ENCODE measurements at regions not wholly inside any gene's neighbourhood (a gene's known extent, or its start where the extent isn't known, plus 50 kb on each side); places are given as distances from the start of the nearest gene placed in this dataset.

DNA sequence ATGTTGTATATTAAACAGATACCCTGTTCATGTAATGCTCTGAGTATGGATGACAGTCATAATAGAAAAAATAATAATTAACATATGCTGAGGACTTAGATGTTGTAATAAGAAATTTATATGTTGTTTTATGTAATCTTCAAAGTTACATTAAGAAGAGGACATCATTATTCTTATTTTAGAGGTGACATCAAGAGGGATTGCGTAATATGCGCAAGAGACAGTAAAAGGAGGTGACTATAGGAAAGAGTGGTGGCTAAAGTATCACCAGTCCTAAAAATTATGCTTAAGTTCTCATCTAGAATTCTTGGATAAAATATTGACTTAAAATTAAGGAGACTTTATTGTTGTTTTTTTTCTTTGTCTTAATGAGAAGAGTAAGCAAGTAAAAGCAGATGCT lies 323.9 kb downstream of the KCNC2 start:
- ChIA-PET CTCF (no interaction called here), POLR2A (no interaction called here)
- Mint-ChIP-seq H3K27me3 (no peaks in the 10 kb centered on the region), H3K36me3 (ENCODE audit: low read depth) (no peaks in the 10 kb centered on the region), H3K9me3 (no peaks in the 10 kb centered on the region), H3K27ac (no peak overlapping the region), H3K4me1 (no peaks in the 10 kb centered on the region), H3K4me3 (no peak overlapping the region)
- DNase-seq = no peak

DNA sequence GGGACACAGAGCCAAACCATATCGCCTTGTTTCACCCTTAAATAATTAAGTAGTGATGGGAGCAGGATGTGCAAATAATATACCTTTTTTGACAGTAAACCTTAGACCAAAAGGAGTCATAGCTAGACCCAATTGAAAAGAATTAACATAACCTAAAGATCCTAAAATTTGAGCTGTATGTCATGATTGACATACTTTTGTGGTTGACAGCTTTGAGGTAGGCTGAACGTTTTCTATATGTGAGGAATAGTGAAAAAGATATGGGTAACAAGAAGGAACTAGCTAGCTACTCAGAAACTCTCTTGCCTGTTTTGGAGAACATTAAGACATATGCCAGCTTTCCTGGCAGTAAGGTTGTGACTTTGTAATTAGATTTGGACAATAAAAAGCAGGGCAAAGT lies 320.6 kb downstream of the KCNC2 start:
- POLR2A ChIA-PET = no interaction called here
- CTCF ChIA-PET = interaction anchor here (1.7 kb wide), 1 partner anchor 11 kb away, joined by 4 read pairs; no protein-coding TSS in a partner anchor
- H3K9me3 Mint-ChIP-seq = no peaks in the 10 kb centered on the region
- H3K27ac Mint-ChIP-seq = no peak overlapping the region
- H3K27me3 Mint-ChIP-seq = no peaks in the 10 kb centered on the region
- H3K36me3 Mint-ChIP-seq (ENCODE audit: low read depth) = no peaks in the 10 kb centered on the region
- no peak overlapping the region for H3K4me3 Mint-ChIP-seq
- no peak for DNase-seq
- no peaks in the 10 kb centered on the region for H3K4me1 Mint-ChIP-seq

DNA sequence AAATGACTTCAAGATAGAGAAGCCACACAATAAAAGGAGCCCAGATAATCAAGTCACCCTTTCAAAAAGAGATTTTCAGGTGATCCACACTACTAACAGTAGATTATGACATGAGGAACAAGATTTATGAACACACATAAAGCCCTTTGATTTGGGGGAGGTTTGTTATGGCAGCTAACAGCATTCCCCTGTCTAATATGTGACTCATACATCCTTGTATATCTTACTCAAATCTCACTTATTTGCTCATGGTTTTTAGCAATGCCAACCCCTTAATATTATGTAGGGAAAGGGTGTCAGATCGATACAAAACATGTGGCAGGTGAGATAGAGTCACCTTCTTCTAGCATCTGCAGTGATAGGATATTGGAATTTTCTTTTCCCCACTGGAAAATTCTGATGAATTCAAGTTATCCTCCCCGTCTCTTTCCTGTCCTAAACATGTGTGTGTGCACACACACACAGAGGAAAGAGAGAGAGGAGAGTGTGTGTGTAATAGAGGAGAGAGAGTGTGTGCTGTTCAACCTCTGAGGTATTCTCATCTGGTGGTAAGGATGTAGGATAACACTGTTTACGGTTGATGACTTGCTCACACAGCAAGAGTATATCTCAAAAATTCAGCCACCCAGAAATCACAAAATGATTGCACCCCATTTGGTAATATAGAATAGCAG lies 319.9 kb downstream of the KCNC2 start:
- CTCF ChIA-PET = interaction anchor here (1.7 kb wide), 1 partner anchor 10 kb away, joined by 4 read pairs; no protein-coding TSS in a partner anchor
- Mint-ChIP-seq H3K27ac (no peak overlapping the region), H3K27me3 (no peaks in the 10 kb centered on the region), H3K9me3 (no peaks in the 10 kb centered on the region), H3K4me3 (no peak overlapping the region), H3K4me1 (no peaks in the 10 kb centered on the region), H3K36me3 (ENCODE audit: low read depth) (no peaks in the 10 kb centered on the region)
- DNase-seq = no peak
- POLR2A ChIA-PET = no interaction called here

DNA sequence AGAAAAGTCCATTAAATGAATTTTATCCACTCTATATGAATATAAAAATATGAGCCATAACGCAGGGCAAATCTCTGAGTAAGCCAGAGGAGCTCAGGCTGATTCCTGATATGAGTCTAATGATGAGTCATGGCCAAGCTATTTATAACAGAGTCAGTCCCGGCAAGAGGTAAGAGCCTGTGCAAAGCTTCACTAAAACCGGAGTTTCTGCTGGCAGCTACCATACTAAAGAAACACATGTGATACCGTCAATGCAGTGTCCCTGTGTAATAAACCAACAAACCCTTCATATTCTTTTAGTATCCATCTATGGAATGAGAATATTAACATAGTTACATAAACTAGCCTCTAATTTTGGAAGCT lies 319.4 kb downstream of the KCNC2 start:
- no peak overlapping the region for H3K27ac Mint-ChIP-seq
- H3K36me3 Mint-ChIP-seq (ENCODE audit: low read depth) = no peaks in the 10 kb centered on the region
- DNase-seq = no peak

DNA sequence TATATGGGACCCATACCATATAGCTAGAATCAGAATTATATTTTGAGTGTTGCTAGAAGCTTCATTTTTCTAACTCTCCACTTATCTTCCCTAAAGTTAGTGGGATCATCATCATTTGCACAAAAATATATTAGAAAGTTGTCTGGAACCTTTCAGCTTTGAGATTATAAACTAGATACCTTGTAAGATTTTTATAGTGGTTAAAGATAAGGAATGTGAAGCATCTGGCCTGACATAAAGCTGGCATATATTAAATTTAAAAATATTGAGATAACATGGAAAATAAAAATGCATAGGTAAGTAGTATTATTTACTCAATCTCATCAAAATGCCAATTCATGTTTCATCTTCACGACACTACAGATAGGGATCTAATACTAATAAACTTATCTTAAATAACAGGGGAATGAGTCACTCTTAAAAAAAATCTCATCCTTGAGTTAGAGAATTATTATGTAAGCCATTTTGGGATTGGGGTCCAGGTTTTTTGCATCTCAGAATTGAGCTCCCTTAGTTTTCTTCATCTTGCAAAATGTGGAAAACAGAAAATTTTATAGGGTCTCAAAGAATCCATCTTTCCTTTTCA lies 318.5 kb downstream of the KCNC2 start:
- POLR2A ChIA-PET = no interaction called here
- H3K27ac Mint-ChIP-seq = no peak overlapping the region
- H3K4me3 Mint-ChIP-seq = no peak overlapping the region

More for the DNA sequence above, 319.4 kb downstream of the KCNC2 start:
- Mint-ChIP-seq H3K27me3 (no peaks in the 10 kb centered on the region), H3K4me1 (no peaks in the 10 kb centered on the region), H3K9me3 (no peaks in the 10 kb centered on the region), H3K4me3 (no peak overlapping the region)
- ChIA-PET POLR2A (no interaction called here), CTCF (interaction anchor here (1.7 kb wide), 1 partner anchor 10 kb away, joined by 4 read pairs; no protein-coding TSS in a partner anchor)

DNA sequence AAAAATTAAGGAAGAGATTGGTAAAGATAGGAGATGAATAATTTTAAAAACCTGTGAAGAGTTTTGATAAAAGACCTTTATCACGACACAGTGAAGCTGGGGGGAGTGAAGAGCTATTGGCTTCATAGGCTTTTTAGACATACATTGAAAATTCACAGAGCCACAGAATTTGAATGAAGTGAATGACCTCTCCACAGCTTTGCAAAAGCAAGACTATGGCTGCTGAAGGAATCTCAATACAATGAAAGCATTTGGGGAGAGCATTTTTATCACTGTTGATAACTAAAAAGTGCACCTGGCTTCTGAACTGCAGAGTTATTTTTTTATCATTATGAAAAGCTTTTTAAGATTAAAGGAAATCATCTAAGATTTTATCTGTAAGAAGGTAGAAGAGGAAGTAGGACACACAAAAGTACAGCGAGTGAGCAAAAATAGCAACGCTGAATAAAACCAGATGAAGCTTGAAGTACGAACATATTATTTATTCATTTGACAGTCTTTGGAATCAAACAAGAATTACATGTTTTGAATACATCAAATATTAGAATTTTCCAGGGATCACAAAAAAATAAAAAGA lies 317.5 kb downstream of the KCNC2 start:
- Mint-ChIP-seq H3K4me3 (no peak overlapping the region), H3K27me3 (no peaks in the 10 kb centered on the region), H3K27ac (peak overlapping the region; percentile 31), H3K4me1 (no peaks in the 10 kb centered on the region), H3K9me3 (no peaks in the 10 kb centered on the region), H3K36me3 (ENCODE audit: low read depth) (no peaks in the 10 kb centered on the region)
- DNase-seq = no peak
- ChIA-PET POLR2A (no interaction called here), CTCF (no interaction called here)

More for the DNA sequence above, 318.5 kb downstream of the KCNC2 start:
- CTCF ChIA-PET = interaction anchor here (0.7 kb wide), 1 partner anchor 11 kb away, joined by 3 read pairs; no protein-coding TSS in a partner anchor
- no peaks in the 10 kb centered on the region for H3K36me3 Mint-ChIP-seq (ENCODE audit: low read depth)
- DNase-seq = no peak
- H3K27me3 Mint-ChIP-seq = no peaks in the 10 kb centered on the region
- H3K4me1 Mint-ChIP-seq = no peaks in the 10 kb centered on the region
- H3K9me3 Mint-ChIP-seq = no peaks in the 10 kb centered on the region

DNA sequence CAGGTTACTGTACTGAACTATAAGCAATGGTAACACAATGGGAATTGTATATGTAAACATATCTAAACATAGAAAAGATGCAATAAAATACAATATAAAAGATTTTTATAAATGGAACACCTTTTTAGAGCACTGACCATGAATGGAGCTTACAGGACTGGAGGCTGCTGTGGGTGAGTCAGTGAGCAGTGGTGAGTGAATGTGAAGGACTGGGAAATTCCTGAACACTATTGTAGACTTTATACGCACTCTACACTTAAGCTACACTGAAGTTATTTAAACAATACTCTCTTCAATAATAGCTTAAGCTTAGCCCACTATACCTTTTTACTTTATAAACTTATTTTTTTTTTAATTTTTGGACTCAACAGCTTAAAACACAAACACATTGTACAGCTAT lies 313.5 kb downstream of the KCNC2 start:
- H3K4me1 Mint-ChIP-seq = peaks cover 19% of the 10 kb centered on the region
- H3K27ac Mint-ChIP-seq = no peak overlapping the region
- H3K27me3 Mint-ChIP-seq = no peaks in the 10 kb centered on the region
- no peak overlapping the region for H3K4me3 Mint-ChIP-seq
- ChIA-PET CTCF (no interaction called here), POLR2A (no interaction called here)
- no peaks in the 10 kb centered on the region for H3K9me3 Mint-ChIP-seq
- H3K36me3 Mint-ChIP-seq (ENCODE audit: low read depth) = no peaks in the 10 kb centered on the region
- no peak for DNase-seq

DNA sequence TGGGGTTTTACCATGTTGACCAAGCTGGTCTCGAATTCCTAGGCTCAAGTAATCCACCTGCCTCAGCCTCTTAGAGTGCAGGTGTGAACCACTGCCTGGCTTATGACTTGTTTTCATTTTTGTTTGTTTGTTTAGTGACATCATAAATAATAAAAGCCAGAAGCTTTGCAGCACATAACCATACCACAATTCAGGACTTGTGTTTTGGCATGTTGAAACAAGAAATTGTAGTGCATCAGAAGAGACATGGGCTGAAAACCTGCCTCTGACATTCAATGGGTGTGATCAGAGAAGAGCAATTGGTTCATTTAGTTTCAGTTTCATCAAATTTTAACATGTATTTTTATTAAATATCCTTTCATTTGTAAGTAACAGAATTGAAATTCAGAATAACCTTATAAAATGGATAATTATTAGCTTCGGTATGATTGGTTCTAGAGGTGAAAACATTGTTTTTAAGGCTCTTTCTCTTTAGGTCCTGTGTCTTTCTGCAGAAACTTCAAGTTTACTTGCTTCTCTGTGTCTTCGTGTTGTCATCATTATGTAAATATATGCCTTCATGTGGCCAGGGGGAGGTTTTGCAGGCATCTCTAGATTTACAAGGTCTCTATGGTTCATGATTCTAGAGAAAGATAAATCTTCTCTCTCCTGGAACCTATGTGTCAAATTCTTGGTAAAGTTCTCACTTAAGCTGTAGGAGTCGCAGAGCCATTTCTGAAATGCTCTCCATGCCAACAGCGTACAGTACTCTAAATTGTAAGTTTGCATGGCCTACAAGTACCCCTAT lies 312.0 kb downstream of the KCNC2 start:
- peak; percentile 15 for DNase-seq
- H3K27ac Mint-ChIP-seq = peak overlapping the region; percentile 52
- no peaks in the 10 kb centered on the region for H3K27me3 Mint-ChIP-seq
- no peaks in the 10 kb centered on the region for H3K9me3 Mint-ChIP-seq
- peaks cover 19% of the 10 kb centered on the region for H3K4me1 Mint-ChIP-seq
- POLR2A ChIA-PET = no interaction called here
- H3K4me3 Mint-ChIP-seq = peak overlapping the region; percentile 43
- H3K36me3 Mint-ChIP-seq (ENCODE audit: low read depth) = no peaks in the 10 kb centered on the region
- CTCF ChIA-PET = no interaction called here

DNA sequence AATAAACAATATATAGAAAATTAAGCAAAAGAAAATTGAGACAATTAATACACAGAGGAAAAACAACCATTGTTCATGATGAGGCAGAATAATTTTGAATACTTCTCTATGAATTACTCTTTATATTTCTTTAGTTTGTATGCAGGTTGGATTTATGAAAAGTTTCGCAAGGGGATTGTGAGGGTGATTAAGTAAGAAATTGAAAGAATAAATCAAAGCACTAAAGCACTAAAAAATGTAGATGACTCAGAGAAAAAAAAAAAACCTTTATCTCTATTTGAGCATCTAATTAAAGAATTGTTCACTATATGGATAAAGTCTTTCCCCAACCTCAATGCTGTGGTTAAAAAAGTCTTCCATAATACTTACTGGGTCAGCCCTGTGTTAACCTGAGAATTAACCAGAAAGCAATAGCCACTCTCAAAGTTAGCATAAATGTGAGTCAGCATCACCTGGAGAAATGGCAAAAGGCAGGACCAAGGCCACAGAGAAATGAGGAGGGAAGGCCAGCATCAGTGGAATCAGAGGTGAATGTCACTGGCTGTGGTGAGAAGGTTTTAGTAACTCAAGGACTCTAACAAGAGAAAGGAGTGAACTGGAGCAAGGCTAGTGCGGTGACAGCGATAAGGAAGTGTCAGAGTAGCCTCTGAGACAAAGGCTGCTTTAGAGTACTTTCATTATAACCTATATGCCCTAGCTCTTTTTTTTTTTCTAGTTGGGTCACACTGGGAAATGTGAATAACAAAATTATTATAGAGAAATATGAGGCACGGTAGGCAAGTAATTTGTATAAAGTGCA lies 310.4 kb downstream of the KCNC2 start:
- ChIA-PET CTCF (interaction anchor here (1.1 kb wide), 1 partner anchor 10 kb away, joined by 4 read pairs; no protein-coding TSS in a partner anchor), POLR2A (no interaction called here)
- Mint-ChIP-seq H3K9me3 (no peaks in the 10 kb centered on the region), H3K27ac (no peak overlapping the region), H3K4me1 (peaks cover 19% of the 10 kb centered on the region), H3K36me3 (ENCODE audit: low read depth) (no peaks in the 10 kb centered on the region), H3K4me3 (no peak overlapping the region), H3K27me3 (no peaks in the 10 kb centered on the region)
- no peak for DNase-seq

DNA sequence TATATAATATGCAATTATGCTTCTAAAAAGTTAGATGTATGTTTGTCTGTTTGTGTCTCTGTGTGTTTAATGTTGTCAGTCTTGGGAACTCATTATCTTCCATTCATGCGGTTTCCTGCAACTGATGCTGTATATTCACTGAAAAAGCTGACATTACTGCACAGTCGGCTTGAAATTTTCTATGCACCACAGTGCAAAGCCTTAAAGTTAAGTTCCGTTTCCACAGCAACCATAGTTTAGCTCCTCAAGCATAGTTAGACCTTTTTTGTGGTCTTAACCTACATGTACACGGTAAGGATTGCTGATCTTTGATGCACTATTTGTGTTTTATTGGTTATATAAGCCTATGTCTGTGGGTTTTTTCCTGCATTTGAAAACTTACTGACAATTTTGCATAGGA lies 309.4 kb downstream of the KCNC2 start:
- Mint-ChIP-seq H3K4me1 (peaks cover 19% of the 10 kb centered on the region), H3K27ac (no peak overlapping the region), H3K27me3 (no peaks in the 10 kb centered on the region), H3K9me3 (no peaks in the 10 kb centered on the region), H3K4me3 (no peak overlapping the region), H3K36me3 (ENCODE audit: low read depth) (no peaks in the 10 kb centered on the region)
- DNase-seq = peak; percentile 12
- POLR2A ChIA-PET = no interaction called here
- CTCF ChIA-PET = interaction anchor here (1.1 kb wide), 1 partner anchor 11 kb away, joined by 4 read pairs; no protein-coding TSS in a partner anchor

DNA sequence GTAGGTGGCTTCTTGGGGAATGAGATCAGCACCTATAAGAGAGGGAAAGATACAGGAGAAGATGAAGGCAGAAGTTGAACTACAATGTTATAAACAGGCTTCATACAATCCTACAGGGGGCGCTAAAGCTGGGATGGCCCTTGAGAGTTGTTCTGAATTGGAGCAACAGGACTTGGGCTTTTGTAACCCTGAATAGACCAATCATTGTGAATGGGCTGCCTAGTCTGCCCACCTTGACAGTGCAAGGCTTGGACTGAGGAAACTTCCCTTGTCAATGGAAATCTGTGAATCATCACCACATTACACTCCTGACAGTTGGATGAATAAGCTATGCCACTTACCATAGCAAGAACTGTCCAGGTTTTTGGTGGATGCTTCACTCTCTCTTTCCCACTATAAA lies 306.1 kb downstream of the KCNC2 start:
- H3K27me3 Mint-ChIP-seq = no peaks in the 10 kb centered on the region
- ChIA-PET CTCF (no interaction called here), POLR2A (no interaction called here)
- no peaks in the 10 kb centered on the region for H3K36me3 Mint-ChIP-seq (ENCODE audit: low read depth)
- H3K9me3 Mint-ChIP-seq = no peaks in the 10 kb centered on the region
- no peak overlapping the region for H3K27ac Mint-ChIP-seq
- H3K4me3 Mint-ChIP-seq = no peak overlapping the region
- DNase-seq = no peak
- peaks cover 13% of the 10 kb centered on the region for H3K4me1 Mint-ChIP-seq

DNA sequence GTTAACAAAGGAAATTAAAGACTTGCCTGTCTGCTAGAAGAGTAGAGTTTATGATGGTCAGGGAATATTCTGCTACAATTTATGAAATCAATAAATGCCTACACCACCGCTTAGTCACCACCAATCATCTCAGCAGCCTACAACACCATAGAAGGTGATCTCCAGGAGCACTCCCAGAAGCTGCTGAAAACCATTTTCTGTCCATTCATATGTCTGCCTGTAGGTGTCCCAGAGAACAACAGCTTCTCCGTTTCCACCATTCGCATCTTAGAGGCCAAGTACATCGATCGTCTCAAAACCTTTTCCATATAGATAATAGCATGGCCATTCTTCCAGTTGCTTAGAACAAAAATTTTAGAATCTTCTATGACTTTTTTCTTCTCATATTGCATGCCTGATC lies 303.4 kb downstream of the KCNC2 start:
- Mint-ChIP-seq H3K9me3 (no peaks in the 10 kb centered on the region), H3K36me3 (ENCODE audit: low read depth) (no peaks in the 10 kb centered on the region), H3K4me1 (no peaks in the 10 kb centered on the region), H3K27me3 (no peaks in the 10 kb centered on the region), H3K4me3 (no peak overlapping the region), H3K27ac (no peak overlapping the region)
- DNase-seq = no peak
- ChIA-PET CTCF (no interaction called here), POLR2A (no interaction called here)
